Skeletal muscle satellite cell (primary cell): ENCODE measurements at regions not wholly inside any gene's neighbourhood (a gene's known extent, or its start where the extent isn't known, plus 50 kb on each side); places are given as distances from the start of the nearest gene placed in this dataset.

Experiments
- H3K27me3 ChIP-seq: 2 replicates; pipeline ENCODE4 v1.7.0; 2013; ENCODE audit warnings: low read length; ENCODE audit not compliant: control insufficient read depth, insufficient read depth
- H3K36me3 ChIP-seq: 2 replicates; pipeline ENCODE4 v1.7.0; 2013; ENCODE audit warnings: mild to moderate bottlenecking, control low read depth, low read length; ENCODE audit not compliant: insufficient read depth
- H3K4me1 ChIP-seq: 2 replicates; pipeline ENCODE4 v1.7.0; 2013; ENCODE audit warnings: low read length; ENCODE audit not compliant: control insufficient read depth, insufficient read depth
- H3K4me2 ChIP-seq: 2 replicates; pipeline ENCODE4 v1.7.0; 2013; ENCODE audit warnings: mild to moderate bottlenecking, low read length
- H3K4me3 ChIP-seq: 2 replicates; pipeline ENCODE4 v1.7.0; 2013; ENCODE audit warnings: low read length
- H3K9ac ChIP-seq: 2 replicates; pipeline ENCODE4 v1.7.0; 2013; ENCODE audit warnings: mild to moderate bottlenecking, low read depth, low read length, moderate library complexity
- H3K9me3 ChIP-seq: replicated peaks from 2 replicates; pipeline ENCODE4 v1.7.0; 2013; ENCODE audit warnings: mild to moderate bottlenecking, control low read depth, low read length

DNA sequence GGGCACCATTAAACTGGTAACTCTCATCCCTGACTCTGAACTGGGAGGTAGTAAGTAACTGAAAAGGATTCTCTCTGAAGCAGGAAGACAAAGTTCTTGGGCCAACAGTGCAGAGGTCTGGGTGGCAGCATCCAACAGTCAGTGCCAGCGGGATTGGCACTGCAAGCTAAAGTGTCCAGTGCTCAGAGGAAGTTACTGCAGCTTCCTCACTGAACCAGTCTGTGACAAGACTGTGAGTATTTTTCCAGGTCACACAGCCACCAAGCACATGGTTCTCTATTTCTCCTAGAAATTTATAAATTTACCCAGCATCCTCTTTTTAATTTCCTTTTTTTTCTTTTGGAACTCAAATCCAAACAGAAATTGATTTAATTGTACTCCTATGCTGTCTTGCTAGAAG lies 81.6 kb upstream of the FAR2 start:
- H3K4me2 ChIP-seq, result no peak overlapping the region
- no peaks in the 10 kb centered on the region for H3K27me3 ChIP-seq
- no peak overlapping the region for H3K4me3 ChIP-seq

DNA sequence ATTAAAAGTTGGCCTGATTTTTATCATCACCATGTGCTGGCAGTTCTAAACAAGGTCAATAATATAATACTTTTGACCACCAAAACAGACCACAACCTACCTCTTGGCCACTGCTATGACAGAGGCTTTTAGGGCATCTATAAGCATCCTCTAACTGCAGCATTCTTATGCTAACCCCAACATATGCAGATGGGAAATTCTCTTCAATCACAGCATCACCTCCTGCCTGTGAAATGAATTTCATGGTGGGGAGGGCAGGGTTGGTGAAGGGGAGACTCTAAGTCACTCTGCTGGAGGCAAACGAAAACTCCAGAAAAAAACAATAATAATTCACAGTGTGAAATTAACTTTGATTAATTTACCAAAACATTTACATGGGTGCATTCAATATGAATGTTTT lies 78.8 kb upstream of the FAR2 start:
- Histone ChIP-seq H3K9me3 (no peaks in the 10 kb centered on the region), H3K27me3 (no peaks in the 10 kb centered on the region), H3K4me3 (no peak overlapping the region), H3K36me3 (no peaks in the 10 kb centered on the region), H3K9ac (no peak overlapping the region), H3K4me1 (peaks cover 4% of the 10 kb centered on the region), H3K4me2 (no peak overlapping the region)

More for the DNA sequence above, 81.6 kb upstream of the FAR2 start:
- Histone ChIP-seq H3K9me3 (no peaks in the 10 kb centered on the region), H3K36me3 (no peaks in the 10 kb centered on the region), H3K4me1 (peaks cover 4% of the 10 kb centered on the region), H3K9ac (no peak overlapping the region)

DNA sequence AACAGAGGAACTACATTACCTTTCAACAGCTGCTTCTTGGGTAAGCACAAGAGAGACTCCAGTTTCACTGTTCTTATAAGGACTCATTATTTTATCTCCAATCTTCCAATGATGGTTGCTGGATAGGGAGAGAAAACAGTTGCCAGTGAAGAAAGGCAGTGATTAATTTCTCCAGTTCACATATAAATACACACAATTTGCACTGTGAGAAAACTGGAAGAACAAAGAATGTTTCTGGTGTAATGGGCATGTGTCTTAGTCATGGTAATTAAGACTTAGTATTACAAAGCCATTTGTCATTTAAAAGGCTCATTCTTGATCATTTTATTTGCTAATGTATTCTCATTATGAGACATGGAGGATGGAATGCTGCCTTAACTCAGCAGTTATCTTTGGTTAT lies 78.0 kb upstream of the FAR2 start:
- no peaks in the 10 kb centered on the region for H3K9me3 ChIP-seq
- no peak overlapping the region for H3K9ac ChIP-seq
- H3K36me3 ChIP-seq, result no peaks in the 10 kb centered on the region

DNA sequence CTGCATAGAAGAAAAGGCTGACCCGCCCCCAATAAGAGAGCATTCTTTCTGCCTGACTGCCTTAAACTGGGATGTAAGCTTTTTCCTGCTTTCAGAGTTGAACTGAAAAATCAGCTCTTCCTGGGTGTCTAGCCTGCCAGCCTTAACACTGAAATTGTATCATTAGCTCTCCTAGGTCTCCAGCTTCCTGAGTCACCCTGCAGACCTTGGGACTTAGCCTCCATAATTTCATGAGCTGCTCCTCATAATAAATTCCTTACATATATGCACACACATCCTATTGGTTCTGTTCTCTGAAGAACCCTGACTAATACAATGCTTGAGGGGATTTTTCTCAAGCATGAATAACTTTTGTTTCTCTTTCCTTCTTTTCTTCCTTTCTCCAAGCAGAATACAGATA lies 76.4 kb upstream of the FAR2 start:
- Histone ChIP-seq H3K27me3 (no peaks in the 10 kb centered on the region), H3K9ac (no peak overlapping the region), H3K36me3 (no peaks in the 10 kb centered on the region), H3K4me1 (no peaks in the 10 kb centered on the region), H3K4me2 (no peak overlapping the region), H3K4me3 (no peak overlapping the region), H3K9me3 (no peaks in the 10 kb centered on the region)

More for the DNA sequence above, 78.0 kb upstream of the FAR2 start:
- Histone ChIP-seq H3K4me2 (no peak overlapping the region), H3K4me3 (no peak overlapping the region), H3K27me3 (no peaks in the 10 kb centered on the region), H3K4me1 (peaks cover 4% of the 10 kb centered on the region)

DNA sequence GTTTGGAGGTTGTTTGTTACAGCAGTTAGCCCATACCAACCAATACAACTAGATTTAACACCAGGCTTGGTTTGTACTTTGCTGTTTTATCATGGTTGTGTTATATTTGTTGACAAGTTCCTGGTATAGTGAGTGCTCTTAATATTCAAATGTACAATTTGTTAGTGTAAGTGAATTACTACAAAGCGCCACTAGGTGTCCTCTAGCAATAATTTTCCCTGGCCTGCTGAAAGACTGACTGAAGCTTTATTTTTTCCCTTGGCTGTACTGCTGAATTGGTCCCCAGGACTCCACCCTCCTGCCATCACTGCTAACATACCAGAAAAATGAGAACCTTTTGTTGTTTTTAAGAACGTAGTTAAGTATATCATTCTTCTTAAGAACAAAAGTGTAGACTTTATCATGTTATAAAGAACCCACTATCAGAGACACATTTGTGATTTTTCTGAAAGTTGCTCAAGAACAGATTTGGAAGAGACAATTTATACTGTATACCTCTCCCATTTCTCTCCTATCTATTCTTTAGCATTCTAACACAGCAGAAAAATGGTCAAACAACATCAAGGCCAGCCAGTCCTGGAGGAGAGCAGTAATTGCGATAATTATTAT lies 75.3 kb upstream of the FAR2 start:
- Histone ChIP-seq H3K9me3 (no peaks in the 10 kb centered on the region), H3K4me1 (no peaks in the 10 kb centered on the region), H3K4me2 (no peak overlapping the region), H3K4me3 (no peak overlapping the region), H3K9ac (no peak overlapping the region), H3K36me3 (no peaks in the 10 kb centered on the region), H3K27me3 (no peaks in the 10 kb centered on the region)

DNA sequence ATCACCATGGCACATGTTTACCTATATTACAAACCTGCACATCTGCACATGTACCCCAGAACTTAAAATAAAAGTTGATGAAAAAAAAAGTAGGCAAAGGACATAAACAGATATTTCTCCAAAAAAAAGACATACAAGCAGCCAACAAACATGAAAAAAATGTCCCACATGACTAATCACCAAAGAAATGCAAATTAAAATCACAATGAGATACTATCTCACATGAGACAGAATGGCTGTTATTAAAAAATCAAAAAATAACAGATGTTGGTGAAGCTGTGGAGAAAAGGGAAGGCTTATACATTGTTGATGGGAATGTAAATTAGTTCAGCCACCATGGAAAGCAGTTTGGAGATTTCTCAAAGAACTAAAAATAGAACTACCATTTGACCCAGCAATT lies 68.0 kb upstream of the FAR2 start:
- Histone ChIP-seq H3K9ac (no peak overlapping the region), H3K4me3 (no peak overlapping the region), H3K27me3 (no peaks in the 10 kb centered on the region), H3K4me2 (no peak overlapping the region), H3K4me1 (no peaks in the 10 kb centered on the region), H3K9me3 (no peaks in the 10 kb centered on the region), H3K36me3 (no peaks in the 10 kb centered on the region)

DNA sequence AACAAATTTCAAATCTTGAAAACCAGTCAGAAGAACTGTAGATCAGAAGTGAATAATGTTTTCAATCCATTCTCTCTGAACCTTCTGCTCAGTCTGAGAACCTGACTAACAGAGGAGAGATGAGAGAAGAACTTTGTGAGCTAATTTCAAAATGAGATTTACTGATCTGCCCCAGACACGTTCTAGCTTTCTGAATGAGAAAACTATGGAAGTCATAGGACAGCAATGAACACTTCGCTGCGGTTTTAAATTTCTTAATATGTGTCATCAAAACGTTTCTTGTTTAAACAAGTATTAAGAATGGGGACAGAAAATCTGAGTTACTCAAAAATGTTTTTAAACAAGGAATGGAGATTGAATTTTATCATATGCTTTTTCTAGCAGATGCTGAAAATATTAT lies 66.6 kb upstream of the FAR2 start:
- H3K4me1 ChIP-seq, result no peaks in the 10 kb centered on the region
- H3K9me3 ChIP-seq, result no peaks in the 10 kb centered on the region
- H3K27me3 ChIP-seq, result no peaks in the 10 kb centered on the region
- H3K9ac ChIP-seq, result no peak overlapping the region
- no peak overlapping the region for H3K4me3 ChIP-seq
- no peaks in the 10 kb centered on the region for H3K36me3 ChIP-seq
- H3K4me2 ChIP-seq, result no peak overlapping the region

DNA sequence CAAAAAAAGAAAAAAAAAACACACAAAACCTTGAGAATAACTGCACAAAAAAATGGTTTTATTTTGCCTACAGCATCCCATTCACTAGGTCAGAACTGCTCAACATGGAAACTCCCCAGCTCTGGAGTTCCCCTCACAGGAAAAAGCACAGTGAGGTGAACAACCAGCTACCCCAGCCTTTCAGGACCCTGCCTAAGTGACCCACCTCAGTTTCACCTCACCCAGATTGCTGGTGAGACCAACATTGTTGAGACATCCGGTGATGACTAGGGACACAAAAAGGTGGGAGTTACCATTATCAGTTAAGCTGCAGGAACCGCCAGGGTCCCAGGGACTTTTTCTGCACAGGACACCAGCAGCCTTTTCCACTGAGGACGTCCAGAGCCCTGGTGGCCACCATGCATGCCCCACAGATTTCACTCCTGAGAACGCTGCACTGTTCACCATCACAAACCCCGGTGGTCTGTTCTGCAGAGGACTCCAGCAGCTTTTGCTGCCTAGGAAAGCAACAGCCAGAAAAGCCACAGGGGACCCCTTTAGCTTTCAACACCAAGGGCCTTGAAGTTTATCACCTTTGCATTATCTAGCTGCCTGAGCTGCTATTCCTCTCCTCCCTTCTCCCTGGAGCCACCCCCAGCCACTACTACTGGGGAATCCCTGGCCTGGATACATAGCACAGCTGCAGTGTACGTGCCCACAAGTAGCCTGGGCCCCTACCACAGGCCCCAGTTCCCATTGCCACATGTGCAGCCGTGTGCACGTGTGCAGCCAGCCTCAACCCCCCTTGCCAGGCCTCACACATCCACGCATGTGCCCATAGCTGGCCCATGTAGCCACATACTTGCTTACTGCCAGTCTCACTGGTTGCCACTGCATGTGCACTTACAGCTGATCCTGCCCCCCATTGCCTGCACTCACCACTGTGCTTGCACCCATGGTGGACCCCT lies 62.5 kb upstream of the FAR2 start:
- H3K4me3 ChIP-seq, result no peak overlapping the region

DNA sequence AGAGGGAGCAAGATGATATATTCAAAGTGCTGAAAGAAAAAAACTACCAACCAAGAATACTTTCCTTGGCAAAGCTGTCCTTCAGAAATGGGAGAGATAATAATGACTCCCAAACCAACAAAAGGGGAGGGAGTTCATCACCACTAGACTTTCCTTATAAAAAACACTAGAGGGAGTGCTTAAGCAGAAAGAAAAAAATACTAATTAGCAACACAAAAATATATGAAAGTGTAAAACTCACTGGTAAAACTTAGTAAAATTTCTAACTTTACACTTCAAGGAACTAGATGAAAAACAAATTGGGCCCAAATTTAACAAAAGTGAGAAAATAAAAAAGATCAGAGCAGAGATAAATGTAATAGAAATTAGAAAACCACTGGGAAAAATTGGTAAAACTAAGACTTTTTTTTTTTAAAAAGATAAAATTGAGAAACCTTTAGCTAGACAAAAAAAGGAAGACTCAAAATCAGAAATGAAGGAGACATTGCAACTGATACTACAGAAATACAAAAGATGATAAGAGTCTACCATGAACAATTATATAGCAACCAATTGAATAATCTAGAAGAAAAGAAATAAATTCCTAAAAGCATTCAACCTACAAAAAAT lies 60.4 kb upstream of the FAR2 start:
- H3K4me3 ChIP-seq, result no peak overlapping the region
- H3K36me3 ChIP-seq, result no peaks in the 10 kb centered on the region
- no peaks in the 10 kb centered on the region for H3K27me3 ChIP-seq
- no peaks in the 10 kb centered on the region for H3K9me3 ChIP-seq
- no peak overlapping the region for H3K9ac ChIP-seq
- no peak overlapping the region for H3K4me2 ChIP-seq
- no peaks in the 10 kb centered on the region for H3K4me1 ChIP-seq

More for the DNA sequence above, 62.5 kb upstream of the FAR2 start:
- Histone ChIP-seq H3K4me2 (no peak overlapping the region), H3K36me3 (no peaks in the 10 kb centered on the region), H3K9ac (no peak overlapping the region), H3K9me3 (no peaks in the 10 kb centered on the region), H3K27me3 (no peaks in the 10 kb centered on the region), H3K4me1 (no peaks in the 10 kb centered on the region)
